ENCODE measurements at regions not wholly inside any gene's neighbourhood (a gene's known extent, or its start where the extent isn't known, plus 50 kb on each side); places are given as distances from the start of the nearest gene placed in this dataset.

DNA sequence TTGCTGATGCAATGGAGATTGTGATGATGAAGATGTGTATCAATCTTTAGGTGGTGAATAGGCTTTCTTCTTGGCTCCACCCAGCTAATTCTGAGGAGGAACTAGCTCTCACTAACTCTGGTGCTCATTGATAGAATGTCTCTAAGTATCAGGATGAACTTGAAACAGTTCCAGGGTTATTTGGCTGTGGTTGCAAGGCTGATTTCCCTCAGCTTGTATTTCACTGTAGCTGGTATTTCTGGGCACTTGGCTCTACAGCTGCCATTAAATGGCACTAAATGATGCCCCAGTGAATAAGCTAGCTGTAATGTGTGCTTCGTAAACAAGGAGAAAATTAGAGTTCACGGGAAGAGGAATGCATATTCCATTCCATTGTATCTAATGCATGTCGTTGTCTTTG is 241.2 kb downstream of the RPIA start:
- no peak for TF ChIP-seq POLR2A (IDR thresholded peaks at IDR 0.05)
- TF ChIP-seq CTCF (IDR thresholded peaks at IDR 0.05), result no peak
- TF ChIP-seq EP300 (IDR thresholded peaks at IDR 0.05), result no peak
